Psoas muscle (tissue), 7 donors: ENCODE measurements at regions not wholly inside any gene's neighbourhood (a gene's known extent, or its start where the extent isn't known, plus 50 kb on each side); places are given as distances from the start of the nearest gene placed in this dataset.

Experiments used
- ATAC-seq, 4 donors: fragments of 200-7000 bp; cut with Tn5 transposase; one replicate each; pipeline ENCODE4 v1.9.1; 2020; ENCODE audit warnings: moderate library complexity in 3 of 4, mild to moderate bottlenecking in 2 of 4
- DNase-seq, 2 donors: peaks; one replicate each; pipeline ENCODE4 v3.0.0-alpha.2; 2020
- H3K27ac ChIP-seq: fragments of 200-600 bp; one replicate; pipeline ENCODE4 v1.8.0; 2022
- H3K27me3 ChIP-seq, 3 donors: fragments of 200-600 bp in 1 of 3; one replicate each; pipeline versions ENCODE4 v1.6.1 to v1.8.0; 2013 to 2022; ENCODE audit warnings: low read length in 2 of 3, mild to moderate bottlenecking in 2 of 3, moderate library complexity in 1 of 3; ENCODE audit not compliant: insufficient read depth in 3 of 3
- H3K36me3 ChIP-seq, 2 donors: fragments of 200-600 bp in 1 of 2; one replicate each; pipeline versions ENCODE4 v1.6.1 to v1.8.0; 2013 to 2022; ENCODE audit warnings: low read depth in 1 of 2, mild to moderate bottlenecking in 1 of 2, moderate library complexity in 1 of 2; ENCODE audit not compliant: insufficient read depth in 1 of 2
- H3K4me1 ChIP-seq: fragments of 200-600 bp; one replicate; pipeline ENCODE4 v1.8.0; 2022
- H3K4me3 ChIP-seq: fragments of 200-600 bp; one replicate; pipeline ENCODE4 v1.8.0; 2022; ENCODE audit warnings: mild to moderate bottlenecking
- H3K9me3 ChIP-seq: fragments of 200-600 bp; one replicate; pipeline ENCODE4 v1.8.0; 2022
- WGBS, 3 donors: extraction: QIAGEN DNeasy Blood & Tissue Kit; methylation state at CpG; one replicate each; pipeline versions ENCODE4 v1.1.6 to v1.1.7; 2013; 5-methylcytosine and 5-hydroxymethylcytosine counted together
- intact Hi-C, 2 donors: fragments of 100-400 bp; cut with DNase I; formaldehyde crosslinking; loops; one replicate each; pipeline versions ENCODE4 v1.11.0 to v1.14.2; 2022
- TF ChIP-seq, protein P1 (sequence below): fragments of 200-600 bp; IDR thresholded peaks from one replicate; pipeline ENCODE4 v1.8.0; 2022; ENCODE audit warnings: antibody characterized with exemption
- donor health status: healthy with polysubstance abuse.
- donor health status: DM: no; HTN: no; CAD: no; lungs with moderate emphysema.
- donor health status: Bipolar disorder and iron deficiency.
- donor health status: healthy.
- donor health status: DM: yes; HTN: yes; CAD: no.
- donor health status: DM: no; HTN: no; CAD: no.
- donor health status: DM: yes; HTN: yes; CAD: no.

DNA sequence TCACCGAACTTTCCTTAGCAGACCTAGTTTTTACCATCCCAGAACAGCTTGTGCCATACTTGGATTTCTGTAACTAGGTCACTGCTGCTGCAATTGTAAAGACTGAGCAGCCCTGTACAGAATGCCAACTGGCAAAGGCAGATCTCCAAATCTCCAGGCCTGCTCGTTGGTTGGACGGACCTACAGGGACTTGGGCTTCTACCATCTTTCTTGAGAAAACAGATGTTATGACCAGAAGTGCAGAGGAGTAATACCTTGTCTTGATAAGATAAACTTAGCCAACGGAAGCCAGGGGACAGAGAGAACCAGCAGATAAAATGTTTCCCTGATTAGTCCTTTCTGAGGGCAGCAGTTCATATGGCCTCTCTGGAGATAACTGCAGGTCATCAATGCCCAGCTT lies 304.1 kb downstream of the RFPL4B start:
- Histone ChIP-seq H3K36me3 (no peaks in the 10 kb centered on the region), H3K4me1 (no peaks in the 10 kb centered on the region), H3K9me3 (no peaks in the 10 kb centered on the region), H3K27me3 (no peaks in the 10 kb centered on the region), H3K27ac (no peak overlapping the region), H3K4me3 (no peak overlapping the region)
- TF ChIP-seq, protein P1, sequence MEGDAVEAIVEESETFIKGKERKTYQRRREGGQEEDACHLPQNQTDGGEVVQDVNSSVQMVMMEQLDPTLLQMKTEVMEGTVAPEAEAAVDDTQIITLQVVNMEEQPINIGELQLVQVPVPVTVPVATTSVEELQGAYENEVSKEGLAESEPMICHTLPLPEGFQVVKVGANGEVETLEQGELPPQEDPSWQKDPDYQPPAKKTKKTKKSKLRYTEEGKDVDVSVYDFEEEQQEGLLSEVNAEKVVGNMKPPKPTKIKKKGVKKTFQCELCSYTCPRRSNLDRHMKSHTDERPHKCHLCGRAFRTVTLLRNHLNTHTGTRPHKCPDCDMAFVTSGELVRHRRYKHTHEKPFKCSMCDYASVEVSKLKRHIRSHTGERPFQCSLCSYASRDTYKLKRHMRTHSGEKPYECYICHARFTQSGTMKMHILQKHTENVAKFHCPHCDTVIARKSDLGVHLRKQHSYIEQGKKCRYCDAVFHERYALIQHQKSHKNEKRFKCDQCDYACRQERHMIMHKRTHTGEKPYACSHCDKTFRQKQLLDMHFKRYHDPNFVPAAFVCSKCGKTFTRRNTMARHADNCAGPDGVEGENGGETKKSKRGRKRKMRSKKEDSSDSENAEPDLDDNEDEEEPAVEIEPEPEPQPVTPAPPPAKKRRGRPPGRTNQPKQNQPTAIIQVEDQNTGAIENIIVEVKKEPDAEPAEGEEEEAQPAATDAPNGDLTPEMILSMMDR, result no peak
- ATAC-seq, result no peak
- WGBS, 3 donors, result 31 to 53% (median 31%) methylated on average over 4 of the region's 4 CpGs
- intact Hi-C loops, result no loop called here
- no peak for DNase-seq

DNA sequence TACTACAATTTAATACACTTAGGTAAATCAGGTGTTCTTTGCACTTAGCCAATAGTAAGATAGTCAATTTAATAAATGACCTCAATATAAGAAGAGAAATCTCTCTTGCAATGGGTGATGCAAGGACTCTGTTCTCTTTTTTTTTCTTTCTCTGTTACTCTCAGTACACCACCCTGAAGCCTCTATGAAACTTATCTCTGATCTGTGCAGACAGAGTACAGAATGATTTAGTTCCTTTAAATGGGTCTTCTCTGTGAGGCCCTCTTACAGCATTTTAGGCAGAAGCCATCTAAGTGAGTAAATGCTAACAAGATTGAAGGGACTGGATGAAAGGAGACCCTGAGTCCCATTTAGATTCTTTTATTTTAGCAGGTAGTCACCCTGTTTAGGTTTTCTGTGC lies 312.8 kb downstream of the RFPL4B start:
- ATAC-seq (no peak), DNase-seq (no peak)
- Histone ChIP-seq H3K9me3 (no peaks in the 10 kb centered on the region), H3K27ac (no peak overlapping the region), H3K36me3 (no peaks in the 10 kb centered on the region), H3K27me3 (no peaks in the 10 kb centered on the region), H3K4me3 (no peak overlapping the region), H3K4me1 (no peaks in the 10 kb centered on the region)
- TF ChIP-seq, protein P1, result no peak
- intact Hi-C loops, result no loop called here

DNA sequence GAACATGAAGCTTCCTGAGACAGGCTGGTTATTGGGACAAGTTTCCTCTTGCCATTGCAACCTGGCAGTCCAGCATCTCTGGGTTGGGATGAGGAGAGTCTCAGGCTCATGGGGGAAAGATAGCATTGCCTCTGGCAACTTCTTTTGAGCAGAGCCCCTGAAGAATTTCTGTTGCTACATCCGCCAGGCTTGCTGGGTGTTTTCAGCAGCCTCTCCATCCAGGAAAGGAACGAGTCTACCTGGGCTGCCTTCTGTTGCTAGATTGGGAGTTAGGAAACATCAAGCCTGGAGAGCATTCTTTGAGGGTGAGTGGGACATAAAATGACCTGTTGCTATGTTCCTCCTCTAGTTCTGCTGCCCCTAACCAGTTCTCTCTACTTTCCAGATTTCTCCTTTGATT lies 313.5 kb downstream of the RFPL4B start:
- H3K4me3 ChIP-seq, result no peak overlapping the region
- no peak overlapping the region for H3K27ac ChIP-seq
- no peak for ATAC-seq
- intact Hi-C loops, result no loop called here
- no peak for DNase-seq
- H3K36me3 ChIP-seq, result no peaks in the 10 kb centered on the region
- no peaks in the 10 kb centered on the region for H3K9me3 ChIP-seq
- no peaks in the 10 kb centered on the region for H3K4me1 ChIP-seq
- no peaks in the 10 kb centered on the region for H3K27me3 ChIP-seq
- WGBS, 3 donors, result 88 to 97% (median 90%) methylated on average over 2 of the region's 2 CpGs
- TF ChIP-seq, protein P1, result no peak

DNA sequence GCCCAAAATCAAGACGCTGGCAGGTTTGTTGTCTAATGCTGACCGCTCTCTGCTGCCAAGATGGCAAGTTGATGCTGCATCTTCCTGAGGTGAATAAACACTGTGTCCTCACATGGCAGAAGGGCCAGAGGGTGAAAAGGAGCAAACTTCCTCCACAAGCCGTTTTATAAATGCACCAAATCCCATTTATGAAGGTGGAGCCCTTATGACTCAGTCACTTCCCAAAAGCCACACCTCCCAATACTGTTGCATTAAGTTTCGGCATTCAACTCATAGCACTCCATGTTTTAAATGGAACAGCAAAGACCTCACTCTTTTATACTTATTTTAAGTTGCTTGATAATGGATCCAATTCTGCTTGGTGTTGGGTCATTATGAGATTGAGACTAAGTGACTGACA lies 316.6 kb downstream of the RFPL4B start:
- DNase-seq (no peak), ATAC-seq (no peak)
- H3K27me3 ChIP-seq, result no peaks in the 10 kb centered on the region
- TF ChIP-seq, protein P1, result no peak
- 76 to 88% (median 84%) methylated on average over 4 of the region's 4 CpGs for WGBS, 3 donors
- no peak overlapping the region for H3K27ac ChIP-seq
- no peaks in the 10 kb centered on the region for H3K36me3 ChIP-seq
- no peaks in the 10 kb centered on the region for H3K9me3 ChIP-seq
- H3K4me3 ChIP-seq, result no peak overlapping the region
- intact Hi-C loops, result no loop called here
- H3K4me1 ChIP-seq, result no peaks in the 10 kb centered on the region

DNA sequence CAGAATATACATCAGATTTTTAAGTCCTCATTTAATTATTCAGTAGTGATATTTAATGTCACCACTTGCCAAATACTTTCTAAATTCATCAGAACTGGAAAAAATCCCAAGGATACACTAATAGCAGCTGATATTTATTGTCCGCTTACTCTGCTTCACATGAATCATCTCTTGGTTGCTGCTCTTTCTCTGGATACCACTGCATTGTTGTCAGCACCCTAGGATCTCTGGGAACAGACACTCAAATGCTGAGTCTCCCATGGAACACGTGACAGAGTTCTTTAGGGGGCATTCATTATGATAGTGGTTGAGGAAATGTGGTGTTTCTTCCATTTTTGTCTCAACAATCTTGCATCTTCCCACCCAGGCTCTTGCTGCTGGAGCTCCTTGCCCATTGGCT lies 318.0 kb downstream of the RFPL4B start:
- H3K27ac ChIP-seq, result no peak overlapping the region
- WGBS, 3 donors, result 31 to 63% (median 39%) methylated on average over 2 of the region's 2 CpGs
- ATAC-seq, result no peak
- H3K4me1 ChIP-seq, result no peaks in the 10 kb centered on the region
- no peak for DNase-seq
- H3K36me3 ChIP-seq, result no peaks in the 10 kb centered on the region
- H3K27me3 ChIP-seq, result no peaks in the 10 kb centered on the region
- intact Hi-C loops, result no loop called here
- TF ChIP-seq, protein P1, result no peak
- H3K4me3 ChIP-seq, result no peak overlapping the region
- no peaks in the 10 kb centered on the region for H3K9me3 ChIP-seq
